ENCODE measurements at regions not wholly inside any gene's neighbourhood (a gene's known extent, or its start where the extent isn't known, plus 50 kb on each side); places are given as distances from the start of the nearest gene placed in this dataset.

DNA sequence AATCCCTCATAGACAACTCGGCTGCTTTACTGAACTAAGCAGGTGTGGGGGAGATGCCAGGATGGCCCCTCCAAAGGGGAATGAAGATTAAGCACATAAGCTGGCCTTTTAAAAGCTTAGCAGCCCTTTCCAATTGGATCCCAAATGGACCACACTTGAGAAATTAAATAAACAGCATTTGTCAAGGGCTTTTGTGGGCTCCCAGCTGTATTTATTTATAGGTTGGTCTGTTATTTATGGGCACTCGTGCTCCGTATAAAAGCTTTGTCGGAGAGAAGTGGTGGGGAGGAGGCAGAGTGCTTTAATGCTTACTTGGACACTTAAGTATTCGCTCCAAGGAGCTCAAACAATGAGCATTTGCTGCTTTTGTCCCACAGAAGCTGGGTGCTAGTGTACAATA is 580.2 kb downstream of the MED13L start:
- FAIRE-seq: no peak
- ChIA-PET CTCF (interaction anchor here (0.5 kb wide), 1 partner anchor 141 kb away, joined by 3 read pairs; no protein-coding TSS in a partner anchor), POLR2A (no interaction called here)
- Histone ChIP-seq H3K27me3 (ENCODE audit: control insufficient read depth in 2 of 2, insufficient read depth in 2 of 2, low read length in 2 of 2) (no peaks in the 10 kb centered on the region), H3K27ac (ENCODE audit: insufficient read depth, low read depth, low read length) (no peak overlapping the region), H3K4me1 (ENCODE audit: control insufficient read depth, extremely low read depth, insufficient read depth, low read length) (no peaks in the 10 kb centered on the region), H3K9me3 (replicated peaks; ENCODE audit: control insufficient read depth, insufficient read depth, low read length) (peaks cover 2% of the 10 kb centered on the region), H3K4me3 (replicated peaks in 1 of 3; ENCODE audit: insufficient read depth in 1 of 3, low read depth in 1 of 3, low read length in 3 of 3) (no peak overlapping the region), H4K20me1 (replicated peaks; ENCODE audit: control insufficient read depth, extremely low read depth, insufficient read depth, low read length) (no peaks in the 10 kb centered on the region), H3K4me2 (ENCODE audit: insufficient read depth, low read length) (no peak overlapping the region), H3K36me3 (ENCODE audit: control insufficient read depth in 2 of 2, extremely low read depth in 1 of 2, insufficient read depth in 2 of 2, low read length in 2 of 2) (no peaks in the 10 kb centered on the region), H2AFZ (ENCODE audit: low read depth, low read length) (no peak overlapping the region), H3K9me1 (replicated peaks; ENCODE audit: control insufficient read depth, extremely low read depth, insufficient read depth, low read length) (no peaks in the 10 kb centered on the region), H3K9ac (replicated peaks; ENCODE audit: extremely low read depth, insufficient read depth, low read length) (no peak overlapping the region), H3K79me2 (ENCODE audit: control insufficient read depth, insufficient read depth, low read length) (no peaks in the 10 kb centered on the region)
- BruUV-seq (replicated peaks): no TSS peak
- no peak for DNase-seq (ENCODE audit: low read depth, low spot score)
- no peak for TF ChIP-seq FOS (IDR thresholded peaks at IDR 0.05; ENCODE audit: borderline replicate concordance, insufficient read depth, low read length)
- dilution Hi-C loops (cut with MboI; ENCODE audit: extremely low pct_ligation_motif_present, low sequenced_read_pairs) (no loop called here), intact Hi-C loops (cut with micrococcal nuclease) (no loop called here)

DNA sequence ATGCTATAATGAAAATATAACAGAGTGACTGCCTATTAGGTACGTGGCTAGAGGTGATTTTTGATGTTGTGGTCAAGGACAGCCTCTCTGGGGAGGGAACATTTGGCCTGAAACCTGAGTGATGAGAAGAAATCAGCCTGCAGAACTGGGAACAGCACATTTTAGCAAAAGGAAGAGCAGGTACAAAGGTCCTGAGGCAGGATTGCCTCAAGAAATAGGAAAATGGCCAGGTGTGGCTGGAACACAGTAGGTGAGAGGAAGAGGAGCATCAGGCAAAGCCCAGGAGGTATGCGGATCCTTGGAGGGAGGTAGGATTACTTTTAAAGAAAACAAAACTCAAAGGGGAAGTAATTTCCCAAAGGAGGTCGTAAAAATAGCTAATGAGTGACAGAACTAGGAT is 582.9 kb downstream of the MED13L start:
- no peaks in the 10 kb centered on the region for H4K20me1 ChIP-seq (replicated peaks; ENCODE audit: control insufficient read depth, extremely low read depth, insufficient read depth, low read length)
- H3K4me1 ChIP-seq (ENCODE audit: control insufficient read depth, extremely low read depth, insufficient read depth, low read length): no peaks in the 10 kb centered on the region
- intact Hi-C loops (cut with micrococcal nuclease) (no loop called here), dilution Hi-C loops (cut with MboI; ENCODE audit: extremely low pct_ligation_motif_present, low sequenced_read_pairs) (no loop called here)
- ChIA-PET POLR2A (no interaction called here), CTCF (no interaction called here)
- H3K4me2 ChIP-seq (ENCODE audit: insufficient read depth, low read length): no peak overlapping the region
- DNase-seq (ENCODE audit: low read depth, low spot score) (no peak), FAIRE-seq (no peak)
- no peak overlapping the region for H3K9ac ChIP-seq (replicated peaks; ENCODE audit: extremely low read depth, insufficient read depth, low read length)
- TF ChIP-seq POLR2A (IDR thresholded peaks at IDR 0.05; ENCODE audit: low read depth, low read length) (no peak), GATA2 (IDR thresholded peaks at IDR 0.05; ENCODE audit: insufficient read depth, insufficient read length, low read depth, low read length) (no peak), MYC (IDR thresholded peaks at IDR 0.05; ENCODE audit: low read depth, low read length) (no peak), FOS (IDR thresholded peaks at IDR 0.05; ENCODE audit: borderline replicate concordance, insufficient read depth, low read length) (no peak), JUN (IDR thresholded peaks at IDR 0.05; ENCODE audit: borderline replicate concordance, insufficient read depth, insufficient read length, low read depth) (no peak), EZH2 (IDR thresholded peaks at IDR 0.05; ENCODE audit: borderline replicate concordance, low read depth, low read length, severe bottlenecking) (no peak), POLR2AphosphoS5 (IDR thresholded peaks at IDR 0.05; ENCODE audit: insufficient read depth, low read depth, low read length) (no peak)
- TF ChIP-seq, protein P1, sequence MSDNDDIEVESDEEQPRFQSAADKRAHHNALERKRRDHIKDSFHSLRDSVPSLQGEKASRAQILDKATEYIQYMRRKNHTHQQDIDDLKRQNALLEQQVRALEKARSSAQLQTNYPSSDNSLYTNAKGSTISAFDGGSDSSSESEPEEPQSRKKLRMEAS (IDR thresholded peaks at IDR 0.05; ENCODE audit: insufficient read depth, insufficient read length): no peak
- TF ChIP-seq, protein P2, sequence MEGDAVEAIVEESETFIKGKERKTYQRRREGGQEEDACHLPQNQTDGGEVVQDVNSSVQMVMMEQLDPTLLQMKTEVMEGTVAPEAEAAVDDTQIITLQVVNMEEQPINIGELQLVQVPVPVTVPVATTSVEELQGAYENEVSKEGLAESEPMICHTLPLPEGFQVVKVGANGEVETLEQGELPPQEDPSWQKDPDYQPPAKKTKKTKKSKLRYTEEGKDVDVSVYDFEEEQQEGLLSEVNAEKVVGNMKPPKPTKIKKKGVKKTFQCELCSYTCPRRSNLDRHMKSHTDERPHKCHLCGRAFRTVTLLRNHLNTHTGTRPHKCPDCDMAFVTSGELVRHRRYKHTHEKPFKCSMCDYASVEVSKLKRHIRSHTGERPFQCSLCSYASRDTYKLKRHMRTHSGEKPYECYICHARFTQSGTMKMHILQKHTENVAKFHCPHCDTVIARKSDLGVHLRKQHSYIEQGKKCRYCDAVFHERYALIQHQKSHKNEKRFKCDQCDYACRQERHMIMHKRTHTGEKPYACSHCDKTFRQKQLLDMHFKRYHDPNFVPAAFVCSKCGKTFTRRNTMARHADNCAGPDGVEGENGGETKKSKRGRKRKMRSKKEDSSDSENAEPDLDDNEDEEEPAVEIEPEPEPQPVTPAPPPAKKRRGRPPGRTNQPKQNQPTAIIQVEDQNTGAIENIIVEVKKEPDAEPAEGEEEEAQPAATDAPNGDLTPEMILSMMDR (IDR thresholded peaks at IDR 0.05; ENCODE audit: extremely low read depth in 1 of 2, insufficient read depth in 1 of 2, low read depth in 1 of 2, low read length in 2 of 2): no peak
- peaks cover 2% of the 10 kb centered on the region for H3K9me3 ChIP-seq (replicated peaks; ENCODE audit: control insufficient read depth, insufficient read depth, low read length)
- no TSS peak for BruUV-seq (replicated peaks)
- H3K9me1 ChIP-seq (replicated peaks; ENCODE audit: control insufficient read depth, extremely low read depth, insufficient read depth, low read length): no peaks in the 10 kb centered on the region
- H3K4me3 ChIP-seq (replicated peaks in 1 of 3; ENCODE audit: insufficient read depth in 1 of 3, low read depth in 1 of 3, low read length in 3 of 3): no peak overlapping the region
- H3K27ac ChIP-seq (ENCODE audit: insufficient read depth, low read depth, low read length): no peak overlapping the region
- H2AFZ ChIP-seq (ENCODE audit: low read depth, low read length): no peak overlapping the region
- no peaks in the 10 kb centered on the region for H3K27me3 ChIP-seq (ENCODE audit: control insufficient read depth in 2 of 2, insufficient read depth in 2 of 2, low read length in 2 of 2)
- H3K79me2 ChIP-seq (ENCODE audit: control insufficient read depth, insufficient read depth, low read length): no peaks in the 10 kb centered on the region
- no peaks in the 10 kb centered on the region for H3K36me3 ChIP-seq (ENCODE audit: control insufficient read depth in 2 of 2, extremely low read depth in 1 of 2, insufficient read depth in 2 of 2, low read length in 2 of 2)

All from endothelial cell of umbilical vein (primary cell).